ENCODE measurements at regions not wholly inside any gene's neighbourhood (a gene's known extent, or its start where the extent isn't known, plus 50 kb on each side); places are given as distances from the start of the nearest gene placed in this dataset.
"Not testable (repeated sequence)": the region's sequence is repeated elsewhere in the genome, so short reads cannot be mapped to it uniquely, and the experiment has no call there.

- in situ Hi-C loops (cut with HindIII; ENCODE audit: low sequenced_read_pairs), result no loop called here
- no peak for DNase-seq (ENCODE audit: low spot score)
Observed at GRCh38 chr1:224061436-224061835, 52.5 kb upstream of the FBXO28 start.

- in situ Hi-C loops (cut with HindIII; ENCODE audit: low sequenced_read_pairs), result no loop called here
- DNase-seq (ENCODE audit: low spot score), result no peak
Observed at GRCh38 chr1:224059897-224060427, 53.9 kb upstream of the FBXO28 start.

GRCh38 chr1:224058303-224058702 lies 55.6 kb upstream of the FBXO28 start:
- in situ Hi-C loops (cut with HindIII; ENCODE audit: low sequenced_read_pairs), result no loop called here

GRCh38 chr1:224057461-224058199 lies 56.3 kb upstream of the FBXO28 start:
- in situ Hi-C loops (cut with HindIII; ENCODE audit: low sequenced_read_pairs), result no loop called here
- DNase-seq (ENCODE audit: low spot score), result no peak

More at GRCh38 chr1:224058303-224058702, 55.6 kb upstream of the FBXO28 start:
- no peak for DNase-seq (ENCODE audit: low spot score)

- DNase-seq (ENCODE audit: low spot score), result no peak
- in situ Hi-C loops (cut with HindIII; ENCODE audit: low sequenced_read_pairs), result no loop called here
Observed at GRCh38 chr1:224054611-224055010, 59.3 kb upstream of the FBXO28 start.

- no peak for DNase-seq (ENCODE audit: low spot score)
- in situ Hi-C loops (cut with HindIII; ENCODE audit: low sequenced_read_pairs), result no loop called here
Observed at GRCh38 chr1:224054012-224054411, 59.9 kb upstream of the FBXO28 start.

GRCh38 chr1:224053456-224053855 lies 60.5 kb upstream of the FBXO28 start:
- in situ Hi-C loops (cut with HindIII; ENCODE audit: low sequenced_read_pairs), result no loop called here
- no peak for DNase-seq (ENCODE audit: low spot score)

- in situ Hi-C loops (cut with HindIII; ENCODE audit: low sequenced_read_pairs), result no loop called here
- DNase-seq (ENCODE audit: low spot score), result no peak
Observed at GRCh38 chr1:224052772-224053171, 61.1 kb upstream of the FBXO28 start.

GRCh38 chr1:224051782-224052181 lies 62.1 kb upstream of the FBXO28 start:
- DNase-seq (ENCODE audit: low spot score); in situ Hi-C loops (cut with HindIII; ENCODE audit: low sequenced_read_pairs): not testable (repeated sequence)

GRCh38 chr1:224051086-224051406 lies 62.9 kb upstream of the FBXO28 start:
- no peak for DNase-seq (ENCODE audit: low spot score)
- in situ Hi-C loops (cut with HindIII; ENCODE audit: low sequenced_read_pairs), result no loop called here

- in situ Hi-C loops (cut with HindIII; ENCODE audit: low sequenced_read_pairs), result no loop called here
- DNase-seq (ENCODE audit: low spot score), result no peak
Observed at GRCh38 chr1:224047538-224047937, 66.4 kb upstream of the FBXO28 start.

GRCh38 chr1:224045556-224045955 lies 68.4 kb upstream of the FBXO28 start:
- no peak for DNase-seq (ENCODE audit: low spot score)
- in situ Hi-C loops (cut with HindIII; ENCODE audit: low sequenced_read_pairs), result no loop called here

- in situ Hi-C loops (cut with HindIII; ENCODE audit: low sequenced_read_pairs), result no loop called here
- DNase-seq (ENCODE audit: low spot score), result no peak
Observed at GRCh38 chr1:224044420-224044819, 69.5 kb upstream of the FBXO28 start.

GRCh38 chr1:224042557-224043118 lies 71.3 kb upstream of the FBXO28 start:
- in situ Hi-C loops (cut with HindIII; ENCODE audit: low sequenced_read_pairs), result no loop called here
- no peak for DNase-seq (ENCODE audit: low spot score)

GRCh38 chr1:224041032-224041431 lies 72.9 kb upstream of the FBXO28 start:
- in situ Hi-C loops (cut with HindIII; ENCODE audit: low sequenced_read_pairs), result no loop called here
- no peak for DNase-seq (ENCODE audit: low spot score)

GRCh38 chr1:224040423-224040822 lies 73.5 kb upstream of the FBXO28 start:
- in situ Hi-C loops (cut with HindIII; ENCODE audit: low sequenced_read_pairs), result not testable (repeated sequence)

GRCh38 chr1:224040006-224040405 lies 73.9 kb upstream of the FBXO28 start:
- DNase-seq (ENCODE audit: low spot score); in situ Hi-C loops (cut with HindIII; ENCODE audit: low sequenced_read_pairs): not testable (repeated sequence)

More at GRCh38 chr1:224040423-224040822, 73.5 kb upstream of the FBXO28 start:
- DNase-seq (ENCODE audit: low spot score), result not testable (repeated sequence)

GRCh38 chr1:224038832-224039231 lies 75.1 kb upstream of the FBXO28 start:
- in situ Hi-C loops (cut with HindIII; ENCODE audit: low sequenced_read_pairs); DNase-seq (ENCODE audit: low spot score): not testable (repeated sequence)

GRCh38 chr1:224037362-224037761 lies 76.5 kb upstream of the FBXO28 start:
- in situ Hi-C loops (cut with HindIII; ENCODE audit: low sequenced_read_pairs); DNase-seq (ENCODE audit: low spot score): not testable (repeated sequence)

- DNase-seq (ENCODE audit: low spot score); in situ Hi-C loops (cut with HindIII; ENCODE audit: low sequenced_read_pairs): not testable (repeated sequence)
Observed at GRCh38 chr1:224032608-224033276, 81.2 kb upstream of the FBXO28 start.

Data from G401 (cell line).